NK-92 treated with Interleukin-12 subunit alpha and Interleukin-12 subunit beta, amount 100 ng/mL, for 24 hours (cell line): ENCODE measurements at regions not wholly inside any gene's neighbourhood (a gene's known extent, or its start where the extent isn't known, plus 50 kb on each side); places are given as distances from the start of the nearest gene placed in this dataset.
A peak's percentile ranks its signal among the peaks of the same experiment; 100 is the strongest.

Experiments
- DNase-seq: peaks from one replicate; lab custom pipeline; 2025; lab: John Stamatoyannopoulos, UW

DNA sequence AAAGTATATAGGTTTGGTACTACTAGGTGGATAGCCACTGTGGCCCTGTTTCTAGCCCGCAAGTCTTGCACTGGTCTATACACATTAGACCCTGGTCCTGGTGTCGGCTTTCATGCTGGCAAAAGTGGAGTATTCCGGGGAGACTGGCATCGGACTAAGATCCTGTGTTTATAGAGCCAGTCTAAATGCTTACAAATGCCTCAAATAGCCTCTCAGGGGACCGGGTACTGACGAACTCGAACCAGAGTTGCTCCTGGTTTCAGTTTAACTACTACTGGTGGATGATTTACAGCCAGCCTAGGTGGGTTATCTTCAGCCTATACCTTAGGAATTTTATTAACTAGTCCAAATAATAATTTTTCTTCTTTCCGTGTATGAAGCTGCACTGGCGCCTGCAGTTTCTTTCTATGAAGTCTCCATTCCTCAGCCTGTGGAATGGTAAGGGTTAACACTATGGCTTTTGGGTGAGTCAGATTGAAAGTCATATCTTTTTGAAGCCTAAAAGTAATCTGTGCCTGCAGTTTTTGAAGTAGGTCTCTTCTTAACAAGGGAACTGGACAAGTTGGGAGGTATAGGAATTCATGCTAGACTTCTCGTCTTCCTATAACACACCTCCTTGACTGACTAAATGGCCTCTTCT, 51.3 kb downstream of the OR10H4 start:
- no peak for DNase-seq

DNA sequence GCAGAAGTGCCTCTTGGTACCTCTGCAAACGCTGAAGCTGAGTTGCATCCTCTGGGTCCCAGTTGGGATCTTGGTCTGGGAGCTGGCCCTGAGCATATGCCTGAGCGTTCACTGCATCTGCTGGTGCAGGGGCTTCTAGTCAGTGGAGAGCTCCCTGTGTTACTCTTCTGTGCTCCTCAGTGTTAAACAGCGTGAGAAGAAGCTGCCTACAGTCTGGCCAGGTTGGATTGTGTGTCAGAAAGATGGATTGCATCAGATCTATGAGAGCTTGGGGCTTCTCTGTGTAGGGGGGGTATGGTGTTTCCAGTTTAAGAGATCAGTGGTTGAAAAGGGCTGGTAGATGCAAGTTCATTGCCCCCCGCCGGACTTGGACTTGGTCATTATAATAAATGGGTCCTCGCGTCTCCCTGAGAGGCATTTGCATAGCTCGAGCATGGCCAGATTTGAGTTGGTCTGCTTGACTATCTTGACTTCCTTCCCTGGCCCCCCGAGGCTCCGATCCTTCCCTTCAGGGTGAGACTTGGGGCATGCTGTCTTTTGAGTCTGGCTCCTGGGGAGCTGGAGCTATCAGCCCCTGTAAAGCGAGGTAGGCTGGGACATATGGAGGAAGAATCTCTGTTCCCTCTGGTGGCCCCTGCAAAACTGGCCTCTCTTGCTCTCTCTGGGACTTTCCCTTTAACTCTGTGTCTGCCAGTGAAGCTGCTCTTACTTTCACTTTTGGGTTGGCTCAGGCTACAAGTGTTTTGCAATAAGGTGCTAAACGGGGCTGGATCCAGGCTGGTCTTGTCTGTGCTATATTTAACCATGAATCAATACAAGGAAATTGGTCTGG, 52.9 kb downstream of the OR10H4 start:
- peak; percentile 38 for DNase-seq

DNA sequence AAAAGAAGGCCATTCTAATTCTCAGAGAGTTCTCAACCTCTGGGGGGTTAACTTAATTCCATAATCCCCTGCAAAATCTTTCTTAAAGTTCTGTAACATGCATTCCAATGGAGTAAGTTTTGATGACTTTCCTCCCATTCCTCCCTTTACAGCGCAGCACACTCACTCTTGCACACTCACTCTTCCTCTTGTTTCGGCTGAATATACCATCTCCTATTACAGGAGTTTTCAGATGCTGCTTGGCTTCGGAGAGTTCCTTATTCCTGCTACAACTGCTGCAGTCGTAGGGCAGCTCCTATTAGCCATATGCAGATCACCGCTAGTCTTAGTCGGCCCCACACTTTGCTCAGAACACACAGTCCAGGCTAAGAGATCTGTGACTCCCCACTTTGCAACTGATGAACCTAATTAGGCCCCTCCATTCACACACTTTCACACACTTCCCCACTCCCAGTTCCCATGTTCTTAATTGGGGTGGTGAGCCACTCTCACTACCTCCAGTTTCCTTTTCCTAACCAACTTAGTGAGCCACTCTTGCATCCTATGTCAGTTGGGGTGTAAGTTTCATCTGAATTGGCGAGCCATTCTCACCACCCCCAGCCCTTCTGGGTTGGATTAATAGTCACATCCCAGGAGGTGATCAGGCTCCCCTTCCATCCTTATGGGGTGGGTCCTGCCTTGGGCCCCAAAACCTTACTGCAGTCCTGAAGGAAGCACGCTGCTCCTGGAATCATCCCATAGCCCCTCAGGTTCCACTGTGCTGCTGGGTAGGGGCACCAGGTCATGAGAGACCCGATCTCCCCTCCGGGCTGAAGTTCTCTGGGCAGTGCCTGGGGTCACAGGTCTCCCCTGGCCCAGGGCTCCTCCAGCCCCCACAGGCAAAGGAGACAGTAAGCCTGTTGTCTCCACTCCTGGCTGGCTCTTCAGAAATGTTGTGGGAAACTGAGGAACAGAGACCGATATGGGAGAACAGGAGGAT, 53.9 kb downstream of the OR10H4 start:
- no peak for DNase-seq

DNA sequence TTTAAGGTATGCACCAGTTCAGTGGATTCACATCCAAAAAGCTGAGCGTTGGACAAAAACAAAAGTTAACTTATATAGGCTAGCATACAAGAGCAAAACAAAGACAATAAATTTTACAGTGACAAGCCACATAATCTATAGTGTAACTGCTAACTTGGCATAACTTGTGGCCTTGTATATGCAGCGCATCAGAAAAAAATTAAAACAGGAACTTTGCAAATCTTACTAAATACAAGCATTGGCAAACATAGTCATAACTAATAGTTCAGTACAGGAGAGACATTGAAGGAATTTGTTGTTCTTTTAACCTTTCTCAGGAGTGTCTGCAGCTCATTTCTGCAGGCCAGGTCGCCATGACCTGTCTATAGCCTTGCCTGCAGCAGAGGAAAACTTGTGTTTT, 54.6 kb downstream of the OR10H4 start:
- DNase-seq, result no peak

DNA sequence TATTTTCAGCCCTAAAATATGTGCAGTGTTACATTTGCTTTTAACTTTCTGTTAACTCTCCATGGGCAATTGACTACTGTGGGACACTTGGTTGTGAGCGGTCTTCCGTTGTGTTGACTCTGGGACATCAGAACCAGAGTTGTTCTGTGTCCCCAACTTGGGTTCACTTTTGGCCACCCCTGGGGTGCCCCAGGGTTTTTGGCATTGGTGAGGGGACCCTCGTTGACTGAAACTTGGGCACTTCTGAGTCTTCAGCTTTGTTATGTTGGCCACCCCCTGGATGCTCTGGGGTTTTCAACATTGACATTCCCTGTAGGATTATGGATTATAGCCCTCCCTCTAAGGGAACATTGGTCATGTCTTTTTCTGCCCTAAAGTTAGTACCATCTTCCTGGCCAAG, 57.1 kb downstream of the OR10H4 start:
- DNase-seq, result no peak

DNA sequence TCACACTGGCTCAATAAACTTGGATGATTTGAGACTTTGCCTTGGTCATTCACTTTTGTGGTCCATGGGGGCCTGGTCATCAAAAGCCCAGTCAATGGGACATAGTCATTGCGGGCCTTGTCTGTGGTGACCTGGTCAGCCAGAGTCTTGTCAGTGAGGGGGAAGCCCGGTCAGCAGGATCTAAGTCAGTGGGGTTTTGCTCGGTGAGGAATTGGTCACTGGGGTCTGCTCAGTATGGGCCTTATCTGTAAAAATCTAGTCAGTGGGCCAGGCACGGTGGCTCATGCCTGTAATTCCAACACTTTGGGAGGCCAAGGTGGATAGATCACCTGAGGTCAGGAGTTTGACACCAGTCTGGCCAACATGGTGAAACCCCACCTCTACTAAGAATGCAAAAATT, 63.7 kb upstream of the TPM4 start:
- DNase-seq, result no peak

DNA sequence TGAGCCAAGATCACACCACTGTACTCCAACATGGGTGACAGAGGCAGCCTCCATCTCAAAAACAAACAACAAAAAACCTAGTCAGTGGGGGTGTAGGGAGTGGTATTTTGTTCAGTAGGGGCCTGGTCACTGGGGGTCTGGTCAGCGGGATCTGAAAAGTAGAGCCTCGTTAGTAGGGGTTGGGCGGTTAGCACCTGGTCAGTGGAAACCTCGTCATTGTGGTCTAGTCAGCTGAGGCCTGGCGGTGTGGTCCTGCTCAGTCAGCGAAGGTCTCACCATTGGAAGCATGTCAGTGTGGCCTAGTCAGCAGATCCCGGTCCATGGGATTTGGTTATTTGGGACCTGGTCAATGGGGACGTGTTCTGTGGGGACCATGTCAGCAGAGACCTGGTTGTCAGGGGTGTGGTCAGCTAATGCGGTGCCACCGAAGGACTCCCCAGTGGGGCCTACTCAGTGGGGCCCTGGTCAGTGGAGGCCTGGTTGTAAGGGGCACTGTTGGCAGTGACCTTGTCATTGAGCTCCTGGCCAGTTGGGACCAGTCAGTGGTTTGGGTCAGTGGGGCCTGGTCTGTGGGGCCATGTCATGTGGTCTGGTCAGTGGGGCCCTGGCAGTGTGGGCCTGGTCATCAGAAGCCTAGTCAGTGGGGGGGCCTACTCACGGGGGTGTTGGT, 63.0 kb upstream of the TPM4 start:
- no peak for DNase-seq

DNA sequence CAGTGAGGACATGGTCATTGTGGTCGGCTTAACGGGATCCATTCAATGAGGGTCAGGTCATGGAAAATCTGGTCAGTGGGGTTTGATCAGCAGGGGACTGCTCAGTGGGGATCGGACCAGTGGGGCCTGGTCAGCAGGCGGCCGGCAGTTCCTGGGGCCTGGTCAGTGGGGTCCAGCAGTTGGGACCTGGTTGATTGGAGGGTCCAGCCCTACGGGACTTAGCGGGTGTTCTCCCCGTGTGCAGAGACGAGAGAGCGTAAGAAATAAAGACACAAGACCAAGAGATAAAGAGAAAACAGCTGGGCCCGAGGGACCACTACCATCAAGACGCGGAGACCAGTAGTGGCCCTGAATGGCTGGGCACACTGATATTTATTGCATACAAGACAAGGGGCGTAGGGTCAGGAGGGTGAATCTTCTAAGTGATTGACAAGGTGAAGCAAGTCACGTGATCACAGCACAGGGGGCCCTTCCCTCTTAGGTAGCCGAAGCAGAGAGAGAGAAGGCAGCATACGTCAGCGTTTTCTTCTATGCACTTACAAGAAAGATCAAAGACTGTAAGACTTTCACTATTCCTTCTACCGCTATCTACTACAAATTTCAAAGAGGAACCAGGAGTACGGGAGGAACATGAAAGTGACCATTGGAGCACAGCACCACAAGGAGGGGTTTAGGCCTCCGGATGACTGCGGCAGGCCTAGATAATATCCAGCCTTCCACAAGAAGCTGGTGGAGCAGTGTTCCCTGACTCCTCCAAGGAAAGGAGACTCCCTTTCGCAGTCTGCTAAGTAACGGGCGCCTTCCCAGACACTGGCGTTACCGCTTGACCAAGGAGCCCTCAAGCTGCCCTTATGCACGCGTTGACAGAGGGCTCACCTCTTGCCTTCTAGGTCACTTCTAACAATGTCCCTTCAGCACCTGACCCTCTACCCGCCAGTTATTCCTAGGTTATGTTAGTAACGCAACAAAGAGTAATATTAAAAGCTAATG, 62.1 kb upstream of the TPM4 start:
- no peak for DNase-seq

DNA sequence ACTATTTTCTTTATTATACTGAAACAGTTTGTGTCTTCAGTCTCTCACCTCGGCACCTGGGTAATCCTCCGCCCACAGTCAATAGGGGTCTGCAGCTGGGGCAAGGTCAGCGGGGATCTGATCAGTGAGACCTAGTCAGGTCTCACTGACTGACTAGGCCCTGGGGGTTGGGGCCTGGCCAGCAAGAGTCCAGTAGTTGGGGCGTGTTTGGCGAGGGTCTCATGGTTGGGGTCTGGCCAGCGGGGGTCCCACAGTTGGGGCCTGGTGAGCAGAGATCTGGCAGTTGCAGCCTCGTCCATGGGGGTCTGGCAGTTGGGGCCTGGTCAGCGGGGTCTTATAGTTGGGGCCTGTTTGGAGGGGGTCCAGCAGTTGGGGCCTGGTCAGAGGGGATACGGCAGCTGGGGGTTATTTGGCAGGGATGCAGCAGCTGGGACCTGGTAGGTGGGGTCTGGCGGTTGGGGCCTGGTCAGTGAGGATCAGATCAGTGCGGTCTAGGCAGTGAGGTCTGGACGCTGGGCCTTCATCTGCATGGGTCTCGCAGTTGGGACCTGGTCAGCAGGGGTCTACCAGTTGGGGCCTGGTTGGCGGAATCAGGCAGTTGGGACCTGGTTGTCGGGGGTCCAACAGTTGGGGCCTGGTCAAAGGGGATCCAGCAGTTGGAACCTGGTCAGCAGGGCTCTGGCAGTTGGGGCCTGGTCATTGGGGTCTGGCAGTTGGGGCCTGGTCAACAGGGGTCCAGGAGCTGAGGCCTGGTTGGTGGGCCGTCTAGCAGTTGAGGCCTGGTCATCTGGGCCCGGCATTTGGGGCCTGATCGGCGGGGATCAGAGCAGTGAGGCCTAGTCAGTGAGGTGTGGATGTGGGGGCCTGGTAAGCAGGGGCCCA, 61.1 kb upstream of the TPM4 start:
- DNase-seq, result no peak

DNA sequence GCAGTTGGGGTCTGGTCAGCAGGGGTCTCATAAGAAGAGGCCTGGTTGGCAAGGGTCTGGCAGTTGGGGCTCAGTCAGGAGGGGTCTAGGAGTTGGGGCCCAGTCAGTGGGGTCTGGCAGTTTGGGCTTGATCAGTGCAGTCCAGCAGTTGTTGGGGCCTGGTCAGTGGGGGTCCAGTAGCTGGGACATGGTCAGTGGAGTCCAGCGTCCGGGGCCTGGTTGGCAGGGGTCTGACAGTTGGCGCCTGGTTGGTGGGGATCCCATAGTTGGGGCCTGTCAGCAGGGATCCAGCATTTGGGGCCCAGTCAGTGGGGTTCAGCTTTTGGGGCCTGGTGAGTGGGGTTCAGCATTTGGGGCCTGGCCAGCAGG, 60.5 kb upstream of the TPM4 start:
- no peak for DNase-seq

DNA sequence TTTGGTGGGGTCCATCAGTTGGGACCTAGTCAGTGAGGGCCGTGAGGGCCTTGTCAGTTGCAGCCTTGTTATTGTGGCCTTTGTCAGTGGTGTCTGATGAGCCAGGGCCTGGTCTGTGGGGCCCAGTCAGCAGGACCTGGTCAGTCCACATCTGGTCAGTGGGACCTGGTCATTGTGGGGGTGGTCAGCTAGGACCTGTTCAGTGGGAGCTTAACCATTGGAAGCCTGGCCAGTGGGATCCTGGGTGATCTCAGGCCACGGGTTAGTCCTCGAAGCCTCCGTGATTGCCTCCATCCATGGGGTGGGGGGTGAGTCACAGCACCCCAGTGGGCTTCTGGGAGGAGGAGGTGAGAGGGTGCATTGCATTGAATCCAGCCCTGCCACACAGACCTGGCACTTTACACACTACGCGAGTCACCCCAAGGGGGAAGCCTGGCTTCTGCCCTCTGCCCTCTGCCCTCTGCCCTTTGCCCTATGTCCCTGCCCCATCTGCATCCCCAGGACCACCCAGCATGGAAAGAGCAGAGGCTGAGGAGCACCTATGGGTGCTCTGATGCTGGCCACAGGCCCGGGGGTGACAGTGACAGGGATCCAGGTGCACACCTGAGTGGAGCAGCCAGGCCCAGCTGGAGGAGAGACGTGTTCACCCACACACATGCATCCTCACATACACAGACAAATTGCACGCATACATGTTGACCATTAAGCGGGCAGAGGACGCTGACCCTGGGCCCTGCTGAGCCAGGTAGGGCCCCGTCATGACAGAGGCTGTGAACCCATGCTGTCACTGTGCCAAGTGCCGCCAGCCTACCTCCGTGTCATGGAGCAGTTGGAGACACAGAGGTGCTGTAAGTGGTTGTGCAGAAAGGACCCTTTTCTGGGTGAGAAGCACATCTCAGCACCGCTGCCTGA, 59.8 kb upstream of the TPM4 start:
- DNase-seq, result no peak

DNA sequence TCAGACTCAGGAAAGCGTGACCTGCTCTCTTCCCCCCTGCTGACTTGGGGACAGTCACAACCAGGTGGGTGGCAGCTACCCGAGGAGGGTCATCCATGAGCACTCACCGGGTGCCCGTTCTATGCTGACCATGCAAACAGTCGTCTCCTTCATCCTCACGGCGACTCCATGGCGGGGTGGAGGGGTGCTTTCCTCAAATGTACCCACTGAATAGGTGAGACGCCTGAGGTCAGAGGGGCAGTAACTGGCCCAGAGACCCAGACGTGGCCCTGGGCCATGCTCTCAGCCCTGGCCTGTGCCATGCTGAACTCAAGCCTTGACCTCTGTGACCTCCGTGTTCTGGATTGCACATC, 59.2 kb upstream of the TPM4 start:
- DNase-seq, result no peak

DNA sequence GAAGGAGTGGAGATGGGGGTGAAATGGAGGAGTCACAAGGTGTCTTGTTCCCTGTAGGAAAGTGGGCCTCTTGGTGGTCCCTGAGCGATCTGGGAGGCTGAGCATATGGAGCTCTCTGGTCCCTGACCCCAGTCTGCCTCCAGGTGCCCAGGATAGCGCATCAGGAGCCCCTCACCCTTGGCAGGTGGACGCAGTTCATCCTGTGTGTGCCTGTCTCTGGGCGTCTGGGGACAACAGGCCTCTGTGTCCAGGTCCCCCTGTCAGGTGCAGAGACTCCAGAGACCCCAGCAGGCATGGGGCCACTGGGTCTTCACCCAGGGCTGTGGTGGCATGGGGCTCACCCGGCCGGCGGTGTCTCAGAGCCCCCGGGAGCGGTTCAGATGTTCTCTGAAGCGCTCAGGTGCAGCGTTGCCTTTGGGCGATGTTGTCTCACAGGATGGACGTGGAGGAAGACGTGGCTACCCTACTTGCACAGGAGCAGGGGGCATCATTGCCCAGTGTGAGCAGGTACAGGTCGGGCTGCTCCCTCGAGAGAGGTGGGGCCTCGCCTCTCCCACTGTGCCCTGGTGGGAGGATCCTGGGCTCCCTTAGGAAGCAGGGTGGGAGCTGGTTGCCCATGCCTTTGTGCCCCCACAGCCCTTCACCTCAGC, 58.1 kb upstream of the TPM4 start:
- DNase-seq, result no peak

DNA sequence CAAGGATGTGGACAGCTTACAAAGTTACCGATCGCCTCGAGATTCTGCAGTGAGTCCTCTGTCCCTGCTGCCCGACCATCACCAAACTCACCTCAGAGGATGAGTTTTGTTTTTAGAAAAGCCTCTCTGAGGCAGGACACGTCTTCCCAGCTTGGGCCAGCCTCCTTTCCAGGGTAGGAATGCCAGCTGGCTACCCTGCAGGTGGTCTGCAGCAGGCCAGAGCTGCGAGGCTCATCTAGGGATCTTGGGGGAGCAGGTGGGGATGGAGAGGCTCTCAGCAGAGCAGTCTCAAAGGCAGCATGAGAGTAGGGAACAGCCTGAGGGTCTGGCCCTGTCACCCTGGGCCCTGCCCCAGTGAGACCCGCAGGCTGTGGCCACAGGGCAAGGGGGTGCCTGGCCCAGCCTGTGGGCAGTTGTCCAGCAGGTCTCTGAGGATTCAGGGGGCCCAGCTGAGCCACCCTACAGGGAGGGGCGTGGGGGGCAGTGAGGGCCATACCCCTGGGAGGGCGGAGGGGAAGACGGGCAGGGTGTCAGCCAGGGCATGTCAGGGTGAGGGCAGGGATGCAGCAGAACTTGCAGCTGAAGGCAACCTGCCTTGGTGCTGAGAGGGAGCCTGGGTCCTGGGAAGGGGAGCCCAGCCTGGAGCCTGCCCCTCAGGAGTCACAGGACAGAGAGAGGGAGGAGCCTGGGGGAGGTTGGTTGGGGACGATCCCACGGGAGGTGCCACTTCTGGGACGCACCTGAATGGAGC, 57.3 kb upstream of the TPM4 start:
- DNase-seq, result no peak

DNA sequence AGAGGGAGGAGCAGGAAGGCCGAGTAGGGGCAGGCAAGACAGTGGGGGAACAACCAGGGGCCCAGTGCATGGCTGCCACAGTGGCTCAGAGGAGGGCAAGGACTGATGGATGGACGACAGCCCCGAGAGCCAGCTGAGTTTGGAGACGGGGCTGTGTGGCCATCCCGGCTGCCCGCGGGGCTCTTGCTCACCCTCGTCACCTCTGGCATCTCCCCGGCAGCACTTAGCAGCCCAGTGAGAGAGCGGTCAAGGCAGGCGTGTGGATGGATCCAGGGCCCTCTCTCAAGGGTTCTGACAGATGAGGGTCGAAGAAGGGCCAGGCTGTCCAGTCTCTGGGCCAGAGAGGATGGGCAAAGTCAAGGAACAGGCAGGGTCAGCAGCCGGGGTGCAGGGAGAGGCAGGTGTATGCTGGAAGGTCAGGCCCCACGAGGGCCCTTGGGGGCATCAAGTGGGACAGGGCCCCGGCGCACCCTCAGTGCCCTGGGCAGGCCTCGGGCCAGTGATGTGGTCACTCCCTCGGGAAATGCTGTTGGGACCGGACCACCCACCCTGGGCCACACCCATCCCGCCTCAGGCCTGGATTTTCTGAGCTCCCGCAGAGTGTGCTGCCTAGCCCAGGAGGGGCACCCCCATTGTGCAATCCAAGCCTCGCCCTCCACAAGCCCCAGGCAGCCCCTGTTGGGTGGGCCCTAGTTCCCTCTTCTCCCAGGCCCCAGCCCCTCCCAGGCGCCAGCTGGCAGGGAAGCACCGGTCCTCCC, 56.4 kb upstream of the TPM4 start:
- DNase-seq, result no peak

DNA sequence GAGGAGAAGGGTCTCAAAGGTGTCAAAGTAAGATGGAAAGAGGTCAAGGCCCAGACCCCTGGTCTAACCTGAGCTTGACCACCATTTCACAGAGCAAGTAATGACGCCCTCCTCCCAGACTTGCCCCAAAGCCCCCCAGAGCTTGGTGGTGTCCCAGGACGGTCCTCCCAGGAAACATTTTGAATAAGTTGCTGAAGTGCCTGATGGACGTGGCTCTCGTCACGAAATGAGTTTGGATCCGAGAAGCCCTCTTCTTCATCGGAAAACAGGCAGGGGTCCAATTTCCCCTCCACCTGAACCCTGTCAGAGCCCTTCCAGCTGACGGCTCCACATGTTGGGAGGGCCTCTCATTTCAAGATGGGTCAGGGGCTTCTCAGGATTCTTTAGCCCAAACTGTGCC, 54.5 kb upstream of the TPM4 start:
- DNase-seq, result no peak

DNA sequence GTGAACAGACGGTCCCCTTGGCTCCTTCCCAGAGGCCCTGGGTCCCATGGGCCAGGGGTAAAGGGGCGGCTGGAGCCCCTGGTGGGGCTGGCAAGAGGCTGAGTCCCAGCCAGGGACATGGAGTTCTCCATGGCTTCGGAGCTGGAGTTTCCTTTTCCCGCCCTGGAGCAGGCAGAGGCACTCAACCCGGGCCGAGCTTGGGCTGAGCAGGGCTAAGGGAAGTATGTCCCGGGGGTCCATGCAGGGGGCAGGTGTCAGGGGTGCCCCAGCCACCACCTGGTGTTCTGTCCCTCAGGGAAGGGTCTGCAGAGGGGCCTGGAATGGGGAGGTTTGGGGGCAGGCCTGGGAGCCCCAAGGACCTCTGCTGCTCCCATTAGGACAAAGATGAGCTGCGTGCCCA, 54.0 kb upstream of the TPM4 start:
- DNase-seq, result no peak
